CD4-positive, alpha-beta T cell (primary cell): ENCODE measurements at regions not wholly inside any gene's neighbourhood (a gene's known extent, or its start where the extent isn't known, plus 50 kb on each side); places are given as distances from the start of the nearest gene placed in this dataset.

Experiments
- ATAC-seq: fragments of 200-7000 bp; cut with Tn5 transposase; one replicate; pipeline ENCODE4 v1.10.0; 2022; ENCODE audit warnings: mild to moderate bottlenecking; ENCODE audit not compliant: poor library complexity
- CTCF ChIA-PET: fragments of 350-600 bp; sonication (Branson Sonifier 250); formaldehyde crosslinking; loops from one replicate; lab custom pipeline; 2021; ENCODE audit warnings: antibody characterized with exemption, inconsistent platforms; lab: Charles Lee
- POLR2A ChIA-PET: fragments of 350-600 bp; sonication (Branson Sonifier 250); formaldehyde crosslinking; loops from one replicate; lab custom pipeline; 2021; ENCODE audit warnings: antibody characterized with exemption, inconsistent platforms; lab: Charles Lee
- DNase-seq, 14 experiments: peaks; one replicate each; pipeline ENCODE4 v3.0.0-alpha.2; 2013 to 2020; ENCODE audit warnings: mixed read lengths in 2 of 14
- H3K27ac ChIP-seq, 2 donors: one replicate each; pipeline versions ENCODE4 v1.5.1 to v1.7.0; 2013; ENCODE audit warnings: low read length in 2 of 2, low read depth in 1 of 2, mild to moderate bottlenecking in 1 of 2
- H3K27me3 ChIP-seq, 2 experiments: 1 replicate in 1 of 2; 2 replicates in 1 of 2; pipeline versions ENCODE4 v1.6.1 to v1.7.0; 2013; ENCODE audit warnings: low read length in 2 of 2, control low read depth in 1 of 2, mild to moderate bottlenecking in 1 of 2, moderate library complexity in 1 of 2; ENCODE audit not compliant: insufficient read depth in 2 of 2, control insufficient read depth in 1 of 2
- H3K36me3 ChIP-seq: one replicate; pipeline ENCODE4 v1.6.1; 2013; ENCODE audit warnings: low read length, control low read depth; ENCODE audit not compliant: insufficient read depth
- H3K4me1 ChIP-seq: one replicate; pipeline ENCODE4 v1.6.1; 2013; ENCODE audit warnings: low read length, control low read depth; ENCODE audit not compliant: insufficient read depth
- H3K4me3 ChIP-seq: one replicate; pipeline ENCODE4 v1.5.1; 2013; ENCODE audit warnings: mild to moderate bottlenecking, low read length, moderate library complexity
- H3K9me3 ChIP-seq, 2 experiments: 1 replicate in 1 of 2; 2 replicates in 1 of 2; pipeline versions ENCODE4 v1.6.1 to v1.7.0; 2013; ENCODE audit warnings: low read length in 2 of 2, mild to moderate bottlenecking in 2 of 2, control low read depth in 1 of 2, moderate library complexity in 1 of 2; ENCODE audit not compliant: control insufficient read depth in 1 of 2, insufficient read depth in 1 of 2
- H3K27ac Mint-ChIP-seq: one replicate; pipeline ENCODE4 v1.8.0; 2020; ENCODE audit warnings: mixed read lengths
- H3K27me3 Mint-ChIP-seq: one replicate; pipeline ENCODE4 v1.8.0; 2021; ENCODE audit warnings: mixed read lengths
- H3K36me3 Mint-ChIP-seq: one replicate; pipeline ENCODE4 v1.8.0; 2021; ENCODE audit warnings: low read depth, mixed read lengths
- H3K4me1 Mint-ChIP-seq: one replicate; pipeline ENCODE4 v1.8.0; 2021; ENCODE audit warnings: low read depth, mixed read lengths
- H3K4me3 Mint-ChIP-seq: one replicate; pipeline ENCODE4 v1.8.0; 2020; ENCODE audit warnings: mild to moderate bottlenecking, mixed read lengths
- H3K9me3 Mint-ChIP-seq: one replicate; pipeline ENCODE4 v1.8.0; 2020; ENCODE audit warnings: mixed read lengths
- CTCF ChIP-seq: fragments of 200-600 bp; IDR thresholded peaks from one replicate; pipeline ENCODE4 v1.8.0; 2022; ENCODE audit warnings: antibody characterized with exemption, mild to moderate bottlenecking
- intact Hi-C, 2 experiments: fragments of 100-400 bp; cut with DNase I in 1 of 2; cut with micrococcal nuclease in 1 of 2; formaldehyde crosslinking; loops; one replicate each; pipeline versions ENCODE4 v1.15.1 to v1.9.0; 2023 to 2025; cut with DNase I, micrococcal nuclease

GRCh38 chr14:65860956-65861611 lies 448.6 kb downstream of the FUT8 start:
- Histone ChIP-seq H3K27ac (no peak overlapping the region), H3K4me1 (peaks cover 51% of the 10 kb centered on the region), H3K9me3 (no peaks in the 10 kb centered on the region), H3K36me3 (no peaks in the 10 kb centered on the region), H3K27me3 (no peaks in the 10 kb centered on the region), H3K4me3 (no peak overlapping the region)
- no peaks in the 10 kb centered on the region for H3K9me3 Mint-ChIP-seq
- CTCF ChIA-PET = interaction anchor here (2.6 kb wide), 1 partner anchor 36 kb away, joined by 11 read pairs; no protein-coding TSS in a partner anchor
- ATAC-seq = peak; percentile 70
- H3K4me3 Mint-ChIP-seq = peak overlapping the region; percentile 40
- peaks cover 4% of the 10 kb centered on the region for H3K36me3 Mint-ChIP-seq
- peaks cover 66% of the 10 kb centered on the region for H3K4me1 Mint-ChIP-seq
- peak in 8 of 14 experiments; percentile 16 to 74 (median 31) for DNase-seq
- intact Hi-C loops = loop anchor here in 1 of 2 experiments (2.0 kb wide), 1 partner anchor 14 kb away; no protein-coding TSS in a partner anchor
- POLR2A ChIA-PET = interaction anchor here (0.5 to 2.5 kb wide), 11 partner anchors 9 to 580 kb away, joined by 3 to 54 read pairs (median 7); no protein-coding TSS in a partner anchor
- no peaks in the 10 kb centered on the region for H3K27me3 Mint-ChIP-seq
- TF ChIP-seq CTCF = no peak
- peak overlapping the region; percentile 36 for H3K27ac Mint-ChIP-seq

GRCh38 chr14:65864549-65864948 lies 452.0 kb downstream of the FUT8 start:
- ChIA-PET POLR2A (interaction anchor here (1.0 to 2.6 kb wide), 6 partner anchors 9 to 63 kb away, joined by 3 to 16 read pairs (median 4); no protein-coding TSS in a partner anchor), CTCF (interaction anchor here (1.4 to 1.5 kb wide), 2 partner anchors 14 to 40 kb away, joined by 3 to 10 read pairs; no protein-coding TSS in a partner anchor)
- Histone ChIP-seq H3K9me3 (no peaks in the 10 kb centered on the region), H3K4me1 (peaks cover 51% of the 10 kb centered on the region), H3K27ac (no peak overlapping the region), H3K27me3 (no peaks in the 10 kb centered on the region), H3K36me3 (no peaks in the 10 kb centered on the region), H3K4me3 (no peak overlapping the region)
- no peak for TF ChIP-seq CTCF
- Mint-ChIP-seq H3K27me3 (no peaks in the 10 kb centered on the region), H3K4me3 (no peak overlapping the region), H3K9me3 (no peaks in the 10 kb centered on the region), H3K4me1 (peaks cover 64% of the 10 kb centered on the region), H3K27ac (peak overlapping the region; percentile 10), H3K36me3 (peaks cover 1% of the 10 kb centered on the region)
- ATAC-seq (no peak), DNase-seq (no peak)
- intact Hi-C loops = no loop called here

GRCh38 chr14:65864984-65865383 lies 452.5 kb downstream of the FUT8 start:
- Mint-ChIP-seq H3K4me3 (no peak overlapping the region), H3K4me1 (peaks cover 63% of the 10 kb centered on the region), H3K27me3 (no peaks in the 10 kb centered on the region), H3K9me3 (no peaks in the 10 kb centered on the region), H3K27ac (peak overlapping the region; percentile 10), H3K36me3 (no peaks in the 10 kb centered on the region)
- Histone ChIP-seq H3K4me3 (no peak overlapping the region), H3K36me3 (no peaks in the 10 kb centered on the region), H3K27ac (no peak overlapping the region), H3K27me3 (no peaks in the 10 kb centered on the region), H3K4me1 (peaks cover 51% of the 10 kb centered on the region), H3K9me3 (no peaks in the 10 kb centered on the region)
- CTCF ChIA-PET = interaction anchor here (1.5 kb wide), 1 partner anchor 40 kb away, joined by 10 read pairs; no protein-coding TSS in a partner anchor
- no peak for TF ChIP-seq CTCF
- intact Hi-C loops = no loop called here
- ATAC-seq (no peak), DNase-seq (no peak)
- POLR2A ChIA-PET = interaction anchor here (1.2 to 2.6 kb wide), 4 partner anchors 9 to 40 kb away, joined by 3 to 16 read pairs (median 8); no protein-coding TSS in a partner anchor
